H9 (cell line): ENCODE measurements at regions not wholly inside any gene's neighbourhood (a gene's known extent, or its start where the extent isn't known, plus 50 kb on each side); places are given as distances from the start of the nearest gene placed in this dataset.
"Not testable (repeated sequence)": the region's sequence is repeated elsewhere in the genome, so short reads cannot be mapped to it uniquely, and the experiment has no call there.

Experiments
- DNase-seq: peaks from one replicate; pipeline ENCODE4 v3.0.0-alpha.2; 2017
- H2AFZ ChIP-seq: one replicate; pipeline ENCODE4 v1.6.1; 2013; ENCODE audit warnings: mild to moderate bottlenecking, low read length, control low read depth, moderate library complexity
- H2AK5ac ChIP-seq: 2 replicates; pipeline ENCODE4 v1.6.1; 2013; ENCODE audit warnings: low read length, control low read depth, mixed read lengths; ENCODE audit not compliant: insufficient read length
- H2BK120ac ChIP-seq: one replicate; pipeline ENCODE4 v1.6.1; 2013; ENCODE audit warnings: low read depth, mild to moderate bottlenecking, low read length, control low read depth, inconsistent platforms; ENCODE audit not compliant: poor library complexity, severe bottlenecking
- H2BK12ac ChIP-seq: 2 replicates; pipeline ENCODE4 v1.6.1; 2013; ENCODE audit warnings: low read length, control low read depth, mixed read lengths, low read depth; ENCODE audit not compliant: insufficient read length
- H2BK15ac ChIP-seq: 2 replicates; pipeline ENCODE4 v1.6.1; 2013; ENCODE audit warnings: low read depth, low read length, control low read depth
- H2BK20ac ChIP-seq: one replicate; pipeline ENCODE4 v1.6.1; 2013; ENCODE audit warnings: low read depth, mild to moderate bottlenecking, low read length, control low read depth, inconsistent platforms; ENCODE audit not compliant: poor library complexity, severe bottlenecking
- H2BK5ac ChIP-seq: 2 replicates; pipeline ENCODE4 v1.6.1; 2013; ENCODE audit warnings: low read length, control low read depth, mixed read lengths; ENCODE audit not compliant: insufficient read length
- H3K14ac ChIP-seq: 2 replicates; pipeline ENCODE4 v1.6.1; 2013; ENCODE audit warnings: low read length, control low read depth; ENCODE audit not compliant: insufficient read depth
- H3K18ac ChIP-seq: 2 replicates; pipeline ENCODE4 v1.6.1; 2013; ENCODE audit warnings: low read depth, mild to moderate bottlenecking, mixed read lengths, low read length, control low read depth; ENCODE audit not compliant: insufficient read length
- H3K23ac ChIP-seq: 2 replicates; pipeline ENCODE4 v1.6.1; 2013; ENCODE audit warnings: low read length, control low read depth, mixed read lengths, low read depth; ENCODE audit not compliant: insufficient read length
- H3K23me2 ChIP-seq: 2 replicates; pipeline ENCODE4 v1.6.1; 2013; ENCODE audit warnings: low read depth, mild to moderate bottlenecking, mixed read lengths, low read length, control low read depth; ENCODE audit not compliant: insufficient read length, poor library complexity, severe bottlenecking
- H3K27ac ChIP-seq: 2 replicates; pipeline ENCODE4 v1.5.1; 2013; ENCODE audit warnings: low read length, control low read depth, mixed read lengths, low read depth; ENCODE audit not compliant: insufficient read length
- H3K27me3 ChIP-seq: 2 replicates; pipeline ENCODE4 v1.6.1; 2013; ENCODE audit warnings: low read length, control low read depth, inconsistent platforms; ENCODE audit not compliant: insufficient read depth
- H3K4ac ChIP-seq: 2 replicates; pipeline ENCODE4 v1.6.1; 2013; ENCODE audit warnings: low read depth, mild to moderate bottlenecking, control low read depth, inconsistent platforms, low read length, moderate library complexity
- H3K4me1 ChIP-seq: 2 replicates; pipeline ENCODE4 v1.6.1; 2013; ENCODE audit warnings: low read length, control low read depth, inconsistent platforms; ENCODE audit not compliant: insufficient read depth
- H3K4me2 ChIP-seq: 2 replicates; pipeline ENCODE4 v1.6.1; 2013; ENCODE audit warnings: low read length, control low read depth, mixed read lengths; ENCODE audit not compliant: insufficient read length, insufficient read depth
- H3K56ac ChIP-seq: 2 replicates; pipeline ENCODE4 v1.6.1; 2013; ENCODE audit warnings: low read depth, mild to moderate bottlenecking, mixed read lengths, low read length, control low read depth; ENCODE audit not compliant: insufficient read length
- H3K79me1 ChIP-seq: 2 replicates; pipeline ENCODE4 v1.6.1; 2013; ENCODE audit warnings: low read depth, mild to moderate bottlenecking, moderate library complexity, low read length, control low read depth, inconsistent platforms; ENCODE audit not compliant: insufficient read depth, poor library complexity, severe bottlenecking
- H3K79me2 ChIP-seq: 2 replicates; pipeline ENCODE4 v1.6.1; 2013; ENCODE audit warnings: low read length, control low read depth, inconsistent platforms; ENCODE audit not compliant: insufficient read depth
- H3K9ac ChIP-seq: 2 replicates; pipeline ENCODE4 v1.6.1; 2013; ENCODE audit warnings: low read length, control low read depth, mixed read lengths; ENCODE audit not compliant: insufficient read length; ENCODE audit errors: extremely low read depth
- H3K9me3 ChIP-seq: one replicate; pipeline ENCODE4 v1.6.1; 2013; ENCODE audit warnings: low read depth, low read length, inconsistent platforms; ENCODE audit not compliant: control insufficient read depth
- H3T11ph ChIP-seq: one replicate; pipeline ENCODE4 v1.6.1; 2013; ENCODE audit warnings: mild to moderate bottlenecking, low read length, control low read depth, inconsistent platforms
- H4K20me1 ChIP-seq: one replicate; pipeline ENCODE4 v1.6.1; 2013; ENCODE audit not compliant: control insufficient read depth, insufficient read length, insufficient read depth
- H4K5ac ChIP-seq: 2 replicates; pipeline ENCODE4 v1.6.1; 2013; ENCODE audit warnings: low read depth, mild to moderate bottlenecking, mixed read lengths, low read length, control low read depth; ENCODE audit not compliant: insufficient read length
- H4K8ac ChIP-seq: replicated peaks from 2 replicates; pipeline ENCODE4 v1.6.1; 2013; ENCODE audit warnings: low read length, control low read depth, mixed read lengths, low read depth; ENCODE audit not compliant: insufficient read length
- H4K91ac ChIP-seq: 2 replicates; pipeline ENCODE4 v1.6.1; 2013; ENCODE audit warnings: low read depth, mild to moderate bottlenecking, moderate library complexity, mixed read lengths, low read length, control low read depth; ENCODE audit not compliant: insufficient read length
- H3K27ac Mint-ChIP-seq, 3 experiments: 2 replicates in 2 of 3; 3 replicates in 1 of 3; pipeline ENCODE4 v1.8.0; 2020 to 2021; ENCODE audit warnings: mixed read lengths in 3 of 3, mild to moderate bottlenecking in 1 of 3, moderate library complexity in 1 of 3
- H3K27me3 Mint-ChIP-seq: 2 replicates; pipeline ENCODE4 v1.8.0; 2021; ENCODE audit warnings: low read depth, mild to moderate bottlenecking, moderate library complexity, mixed read lengths
- H3K36me3 Mint-ChIP-seq, 3 experiments: 2 replicates in 2 of 3; 3 replicates in 1 of 3; pipeline ENCODE4 v1.8.0; 2020 to 2021; ENCODE audit warnings: low read depth in 3 of 3, mixed read lengths in 3 of 3; ENCODE audit not compliant: insufficient read depth in 1 of 3
- H3K4me1 Mint-ChIP-seq, 2 experiments: 2 replicates each; pipeline ENCODE4 v1.8.0; 2020; ENCODE audit warnings: mixed read lengths in 2 of 2
- H3K4me3 Mint-ChIP-seq, 2 experiments: 2 replicates in 1 of 2; 3 replicates in 1 of 2; pipeline ENCODE4 v1.8.0; 2020 to 2021; ENCODE audit warnings: mild to moderate bottlenecking in 2 of 2, mixed read lengths in 2 of 2, moderate library complexity in 1 of 2
- H3K9me3 Mint-ChIP-seq, 2 experiments: 2 replicates in 1 of 2; 3 replicates in 1 of 2; pipeline ENCODE4 v1.8.0; 2020; ENCODE audit warnings: mild to moderate bottlenecking in 2 of 2, mixed read lengths in 2 of 2, moderate library complexity in 1 of 2
- WGBS: extraction: QIAGEN DNeasy Blood & Tissue Kit; methylation state at CpG from one replicate; pipeline ENCODE4 v1.1.7; 2013; ENCODE audit warnings: missing lambda C conversion rate, low lambda C conversion rate, mixed read lengths; ENCODE audit not compliant: insufficient read length; ENCODE audit errors: extremely low coverage; 5-methylcytosine and 5-hydroxymethylcytosine counted together
- TF ChIP-seq, protein P1 (sequence below): fragments of 200-600 bp; sonication (generic); conservative IDR thresholded peaks from 3 replicates; pipeline ENCODE4 v1.8.0; 2021; ENCODE audit warnings: antibody characterized with exemption, mild to moderate bottlenecking

DNA sequence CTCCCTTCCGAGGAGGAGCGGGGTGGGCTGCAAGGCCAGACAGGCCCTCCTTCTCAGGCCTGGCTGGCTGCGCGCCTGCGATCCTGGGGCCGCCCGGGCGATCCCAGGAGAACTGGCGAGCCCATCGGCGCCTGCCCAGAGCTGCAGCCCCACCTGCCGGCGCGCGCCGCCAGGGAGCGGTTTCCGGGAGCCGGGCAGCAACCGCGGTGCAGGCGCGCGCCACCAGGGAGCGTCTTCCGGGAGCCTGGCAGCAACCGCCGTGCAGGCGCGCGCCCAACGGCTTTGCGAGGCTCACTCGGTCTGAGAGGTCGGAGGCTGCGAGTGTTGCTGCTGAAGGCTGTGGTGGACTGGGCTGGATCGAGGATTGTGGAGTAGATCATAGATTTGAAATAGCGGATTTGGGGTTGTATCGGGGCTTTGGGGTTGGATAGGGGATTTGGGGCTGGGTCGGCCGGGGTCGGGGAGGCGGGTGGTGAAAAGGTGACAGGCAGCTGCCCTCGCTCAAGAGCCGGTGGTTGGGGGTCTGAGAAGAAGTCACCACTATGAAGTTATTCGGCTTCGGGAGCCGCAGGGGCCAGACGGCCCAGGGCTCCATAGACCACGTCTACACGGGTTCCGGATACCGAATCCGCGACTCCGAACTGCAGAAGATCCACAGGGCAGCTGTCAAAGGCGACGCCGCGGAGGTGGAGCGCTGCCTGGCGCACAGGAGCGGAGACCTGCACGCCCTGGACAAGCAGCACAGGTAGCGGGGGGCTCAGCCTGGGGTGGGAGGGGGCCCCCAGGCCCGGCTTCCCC lies 668.9 kb downstream of the SPATA31A6 start:
- Mint-ChIP-seq H3K9me3 (peaks cover 9 to 15% of the 10 kb centered on the region in 2 experiments; a peak in 3 of 5 replicates), H3K4me3 (peak overlapping the region; percentile 58 to 68; a peak in 4 of 5 replicates), H3K27me3 (peaks cover 33% of the 10 kb centered on the region)
- H3K79me1 ChIP-seq, H3K4me1 ChIP-seq, H4K91ac ChIP-seq, H3K4me1 Mint-ChIP-seq, H2AFZ ChIP-seq, H4K8ac ChIP-seq, H3K4me2 ChIP-seq, H3K18ac ChIP-seq, H3K9me3 ChIP-seq, H3T11ph ChIP-seq, H2BK12ac ChIP-seq, H3K4ac ChIP-seq, H3K14ac ChIP-seq, H3K27ac Mint-ChIP-seq, H3K56ac ChIP-seq, H3K23ac ChIP-seq, H3K9ac ChIP-seq, H2BK15ac ChIP-seq, H2BK20ac ChIP-seq, H3K23me2 ChIP-seq, H2BK5ac ChIP-seq, H2AK5ac ChIP-seq, H2BK120ac ChIP-seq, H4K20me1 ChIP-seq, H3K79me2 ChIP-seq, H3K27me3 ChIP-seq, H4K5ac ChIP-seq, H3K27ac ChIP-seq, H3K36me3 Mint-ChIP-seq: not testable (repeated sequence)
- WGBS = no CpG with 5 or more reads among the region's 66 CpGs
- peak; percentile 80 for DNase-seq
- TF ChIP-seq, protein P1, sequence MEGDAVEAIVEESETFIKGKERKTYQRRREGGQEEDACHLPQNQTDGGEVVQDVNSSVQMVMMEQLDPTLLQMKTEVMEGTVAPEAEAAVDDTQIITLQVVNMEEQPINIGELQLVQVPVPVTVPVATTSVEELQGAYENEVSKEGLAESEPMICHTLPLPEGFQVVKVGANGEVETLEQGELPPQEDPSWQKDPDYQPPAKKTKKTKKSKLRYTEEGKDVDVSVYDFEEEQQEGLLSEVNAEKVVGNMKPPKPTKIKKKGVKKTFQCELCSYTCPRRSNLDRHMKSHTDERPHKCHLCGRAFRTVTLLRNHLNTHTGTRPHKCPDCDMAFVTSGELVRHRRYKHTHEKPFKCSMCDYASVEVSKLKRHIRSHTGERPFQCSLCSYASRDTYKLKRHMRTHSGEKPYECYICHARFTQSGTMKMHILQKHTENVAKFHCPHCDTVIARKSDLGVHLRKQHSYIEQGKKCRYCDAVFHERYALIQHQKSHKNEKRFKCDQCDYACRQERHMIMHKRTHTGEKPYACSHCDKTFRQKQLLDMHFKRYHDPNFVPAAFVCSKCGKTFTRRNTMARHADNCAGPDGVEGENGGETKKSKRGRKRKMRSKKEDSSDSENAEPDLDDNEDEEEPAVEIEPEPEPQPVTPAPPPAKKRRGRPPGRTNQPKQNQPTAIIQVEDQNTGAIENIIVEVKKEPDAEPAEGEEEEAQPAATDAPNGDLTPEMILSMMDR = peak; percentile 46; the same call in 2 of the 3 replicates

DNA sequence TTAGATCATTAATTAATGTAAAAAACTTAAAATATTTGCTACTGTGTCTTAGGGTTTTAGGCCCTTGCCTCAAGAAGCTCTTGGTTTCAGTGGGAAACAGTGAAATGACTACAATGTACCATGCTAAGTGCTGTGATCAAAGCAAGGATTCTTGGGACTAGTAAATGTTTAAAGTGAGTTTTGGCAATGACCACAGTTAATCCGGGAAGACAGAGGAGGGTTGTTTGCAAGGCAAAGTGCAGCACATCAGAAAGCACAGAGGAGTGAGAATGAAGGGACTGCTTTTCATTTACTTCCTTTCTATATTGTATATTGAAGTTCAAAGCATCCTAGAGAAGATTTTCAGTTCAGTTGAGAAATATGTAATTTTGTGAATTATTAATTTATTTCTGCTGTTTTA lies 676.7 kb downstream of the SPATA31A6 start:
- not testable (repeated sequence) for H3K18ac ChIP-seq, H3K23ac ChIP-seq, H3K9me3 ChIP-seq, H3K4me3 Mint-ChIP-seq, H3K79me2 ChIP-seq, H4K20me1 ChIP-seq, H4K5ac ChIP-seq, H2BK15ac ChIP-seq, H3K9ac ChIP-seq, H2BK12ac ChIP-seq, H3K14ac ChIP-seq, H2AK5ac ChIP-seq, H2BK120ac ChIP-seq, H2BK20ac ChIP-seq, H3K27ac Mint-ChIP-seq, H3K36me3 Mint-ChIP-seq, H3K27me3 ChIP-seq, H4K91ac ChIP-seq, H3K4me1 ChIP-seq, H3K79me1 ChIP-seq, H3K56ac ChIP-seq, H4K8ac ChIP-seq, H2AFZ ChIP-seq, H3K4me2 ChIP-seq, DNase-seq, H3K27ac ChIP-seq, H3T11ph ChIP-seq, H3K4me1 Mint-ChIP-seq, H3K23me2 ChIP-seq, H3K4ac ChIP-seq, H2BK5ac ChIP-seq
- H3K27me3 Mint-ChIP-seq = peaks cover 16% of the 10 kb centered on the region
- no CpG with 5 or more reads among the region's 1 CpG for WGBS
- peaks cover 8 to 10% of the 10 kb centered on the region in 2 experiments; a peak in 4 of 5 replicates for H3K9me3 Mint-ChIP-seq
